ENCODE measurements at regions not wholly inside any gene's neighbourhood (a gene's known extent, or its start where the extent isn't known, plus 50 kb on each side); places are given as distances from the start of the nearest gene placed in this dataset.
A peak's percentile ranks its signal among the peaks of the same experiment; 100 is the strongest.

- H3K27ac ChIP-seq = no peak overlapping the region
Observed at GRCh38 chr5:165913059-165913458, 2378.4 kb upstream of the WWC1 start.

GRCh38 chr5:165914456-165914855 lies 2377.0 kb upstream of the WWC1 start:
- H3K27ac ChIP-seq = no peak overlapping the region
- no peak for TF ChIP-seq CTCF (IDR thresholded peaks at IDR 0.05)
- TF ChIP-seq ZFX (IDR thresholded peaks at IDR 0.05; ENCODE audit: borderline replicate concordance) = no peak

More at GRCh38 chr5:165913059-165913458, 2378.4 kb upstream of the WWC1 start:
- TF ChIP-seq CTCF (IDR thresholded peaks at IDR 0.05) (no peak), ZFX (IDR thresholded peaks at IDR 0.05; ENCODE audit: borderline replicate concordance) (no peak)

- TF ChIP-seq ZFX (IDR thresholded peaks at IDR 0.05; ENCODE audit: borderline replicate concordance) (no peak), CTCF (IDR thresholded peaks at IDR 0.05) (no peak)
- no peak overlapping the region for H3K27ac ChIP-seq
Observed at GRCh38 chr5:165919196-165919595, 2372.2 kb upstream of the WWC1 start.

DNA sequence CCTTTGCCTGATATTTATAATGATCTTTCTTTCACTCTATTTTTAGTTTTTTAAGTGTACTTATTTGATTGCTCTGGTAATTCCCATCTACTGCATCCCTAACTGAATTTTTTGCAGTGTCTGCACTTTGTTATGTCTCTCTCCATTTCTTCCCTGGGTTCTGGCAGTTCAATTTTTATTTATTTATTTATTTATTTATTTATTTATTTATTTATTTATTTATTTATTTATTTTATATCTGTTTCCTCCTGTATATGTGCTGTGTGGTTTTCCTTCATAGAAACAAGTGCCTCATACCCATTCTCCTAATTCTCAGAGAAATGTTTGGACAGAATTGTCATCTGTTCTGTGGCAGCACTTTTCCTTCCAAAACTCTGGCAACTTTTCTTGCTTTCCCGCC lies 2370.8 kb upstream of the WWC1 start:
- H3K27ac ChIP-seq = peak overlapping the region; percentile 49
- no peak for TF ChIP-seq CTCF (IDR thresholded peaks at IDR 0.05)
- no peak for TF ChIP-seq ZFX (IDR thresholded peaks at IDR 0.05; ENCODE audit: borderline replicate concordance)

- TF ChIP-seq ZFX (IDR thresholded peaks at IDR 0.05; ENCODE audit: borderline replicate concordance) = no peak
- no peak for TF ChIP-seq CTCF (IDR thresholded peaks at IDR 0.05)
- no peak overlapping the region for H3K27ac ChIP-seq
Observed at GRCh38 chr5:165928971-165929370, 2362.5 kb upstream of the WWC1 start.

GRCh38 chr5:165940541-165940940 lies 2350.9 kb upstream of the WWC1 start:
- no peak for TF ChIP-seq CTCF (IDR thresholded peaks at IDR 0.05)
- TF ChIP-seq ZFX (IDR thresholded peaks at IDR 0.05; ENCODE audit: borderline replicate concordance) = no peak
- H3K27ac ChIP-seq = no peak overlapping the region

- H3K27ac ChIP-seq = no peak overlapping the region
- TF ChIP-seq ZFX (IDR thresholded peaks at IDR 0.05; ENCODE audit: borderline replicate concordance) = no peak
- no peak for TF ChIP-seq CTCF (IDR thresholded peaks at IDR 0.05)
Observed at GRCh38 chr5:165956854-165957253, 2334.6 kb upstream of the WWC1 start.
